WTC11 (cell line): ENCODE measurements at regions not wholly inside any gene's neighbourhood (a gene's known extent, or its start where the extent isn't known, plus 50 kb on each side); places are given as distances from the start of the nearest gene placed in this dataset.

ENCODE experiments used
- CTCF ChIP-seq: fragments of 200-600 bp; IDR thresholded peaks from 2 replicates; pipeline ENCODE4 v1.8.0; 2022; ENCODE audit warnings: antibody characterized with exemption
- ETV6 ChIP-seq: sonication (generic); formaldehyde crosslinking; IDR thresholded peaks from 2 replicates; pipeline ENCODE4 v1.8.1; 2022; ENCODE audit warnings: mild to moderate bottlenecking, missing genetic modification reagents
- NR2C2 ChIP-seq: sonication (generic); formaldehyde crosslinking; IDR thresholded peaks from 2 replicates; pipeline ENCODE4 v1.8.0; 2022; ENCODE audit warnings: mild to moderate bottlenecking, missing genetic modification reagents
- SP1 ChIP-seq: sonication (generic); formaldehyde crosslinking; conservative IDR thresholded peaks from 2 replicates; pipeline ENCODE4 v1.8.1; 2022; ENCODE audit warnings: missing genetic modification reagents
- TCF7 ChIP-seq: sonication (generic); formaldehyde crosslinking; IDR thresholded peaks from 2 replicates; pipeline ENCODE4 v1.8.0; 2022; ENCODE audit warnings: mild to moderate bottlenecking, low read depth, missing genetic modification reagents, moderate library complexity
- TF ChIP-seq, protein P1 (sequence below): sonication (generic); formaldehyde crosslinking; IDR thresholded peaks from 2 replicates; pipeline ENCODE4 v1.8.0; 2022; ENCODE audit warnings: mild to moderate bottlenecking, missing genetic modification reagents
- TF ChIP-seq, protein P2 (sequence below): sonication (generic); formaldehyde crosslinking; IDR thresholded peaks from 2 replicates; pipeline ENCODE4 v1.8.1; 2022; ENCODE audit warnings: low read depth, missing genetic modification reagents, borderline replicate concordance

- TF ChIP-seq NR2C2 (CRISPR knock-in tag) (no peak), CTCF (no peak), SP1 (CRISPR knock-in tag) (no peak), ETV6 (no peak), TCF7 (no peak)
- TF ChIP-seq, protein P1, sequence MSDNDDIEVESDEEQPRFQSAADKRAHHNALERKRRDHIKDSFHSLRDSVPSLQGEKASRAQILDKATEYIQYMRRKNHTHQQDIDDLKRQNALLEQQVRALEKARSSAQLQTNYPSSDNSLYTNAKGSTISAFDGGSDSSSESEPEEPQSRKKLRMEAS (CRISPR knock-in tag): no peak
- TF ChIP-seq, protein P2, sequence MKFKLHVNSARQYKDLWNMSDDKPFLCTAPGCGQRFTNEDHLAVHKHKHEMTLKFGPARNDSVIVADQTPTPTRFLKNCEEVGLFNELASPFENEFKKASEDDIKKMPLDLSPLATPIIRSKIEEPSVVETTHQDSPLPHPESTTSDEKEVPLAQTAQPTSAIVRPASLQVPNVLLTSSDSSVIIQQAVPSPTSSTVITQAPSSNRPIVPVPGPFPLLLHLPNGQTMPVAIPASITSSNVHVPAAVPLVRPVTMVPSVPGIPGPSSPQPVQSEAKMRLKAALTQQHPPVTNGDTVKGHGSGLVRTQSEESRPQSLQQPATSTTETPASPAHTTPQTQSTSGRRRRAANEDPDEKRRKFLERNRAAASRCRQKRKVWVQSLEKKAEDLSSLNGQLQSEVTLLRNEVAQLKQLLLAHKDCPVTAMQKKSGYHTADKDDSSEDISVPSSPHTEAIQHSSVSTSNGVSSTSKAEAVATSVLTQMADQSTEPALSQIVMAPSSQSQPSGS: no peak
Measured at GRCh38 chr18:41850781-41851180, 104.3 kb upstream of the PIK3C3 start.
